Fibroblast of lung (primary cell): ENCODE measurements at regions not wholly inside any gene's neighbourhood (a gene's known extent, or its start where the extent isn't known, plus 50 kb on each side); places are given as distances from the start of the nearest gene placed in this dataset.

Experiments used
- DNase-seq, 2 donors: peaks; one replicate each; pipeline versions ENCODE4 v3.0.0 to v3.0.0-alpha.2; 2010; ENCODE audit warnings: low read depth in 2 of 2
- H2AFZ ChIP-seq: 2 replicates; pipeline ENCODE4 v1.5.1; 2012; ENCODE audit warnings: low read length, control low read depth, inconsistent platforms
- H3K27ac ChIP-seq: 2 replicates; pipeline ENCODE4 v1.5.1; 2011; ENCODE audit warnings: low read length, control low read depth; ENCODE audit not compliant: insufficient read depth
- H3K27me3 ChIP-seq: 2 replicates; pipeline ENCODE4 v1.5.1; 2011; ENCODE audit warnings: mild to moderate bottlenecking, low read length; ENCODE audit not compliant: control insufficient read depth, insufficient read depth
- H3K36me3 ChIP-seq: 2 replicates; pipeline ENCODE4 v1.5.1; 2011; ENCODE audit warnings: low read length; ENCODE audit not compliant: control insufficient read depth, insufficient read depth
- H3K4me1 ChIP-seq: 2 replicates; pipeline ENCODE4 v1.5.1; 2011; ENCODE audit warnings: low read length; ENCODE audit not compliant: control insufficient read depth, insufficient read depth; ENCODE audit errors: extremely low read depth
- H3K4me2 ChIP-seq: 2 replicates; pipeline ENCODE4 v1.5.1; 2011; ENCODE audit warnings: low read length, control low read depth; ENCODE audit not compliant: insufficient read depth; ENCODE audit errors: extremely low read depth
- H3K4me3 ChIP-seq, 4 experiments: fragments of 200-600 bp in 1 of 4; sonication (generic) in 1 of 4; replicated peaks in 1 of 4; 2 replicates each; pipeline ENCODE4 v1.5.1; 2011 to 2016; ENCODE audit warnings: low read length in 4 of 4, low read depth in 3 of 4, mild to moderate bottlenecking in 3 of 4, control low read depth in 2 of 4, inconsistent platforms in 1 of 4, mixed read lengths in 1 of 4; ENCODE audit not compliant: insufficient read depth in 1 of 4; ENCODE audit errors: control extremely low read depth in 1 of 4
- H3K79me2 ChIP-seq: 2 replicates; pipeline ENCODE4 v1.5.1; 2012; ENCODE audit warnings: mild to moderate bottlenecking, low read length, inconsistent platforms; ENCODE audit not compliant: control insufficient read depth, insufficient read depth
- H3K9ac ChIP-seq: 2 replicates; pipeline ENCODE4 v1.5.1; 2011; ENCODE audit warnings: mild to moderate bottlenecking, low read length, control low read depth; ENCODE audit not compliant: insufficient read depth
- H3K9me3 ChIP-seq: 2 replicates; pipeline ENCODE4 v1.5.1; 2012; ENCODE audit warnings: low read depth, low read length; ENCODE audit not compliant: control insufficient read depth, insufficient read depth
- H4K20me1 ChIP-seq: 2 replicates; pipeline ENCODE4 v1.5.1; 2011; ENCODE audit warnings: low read length; ENCODE audit not compliant: control insufficient read depth, insufficient read depth; ENCODE audit errors: extremely low read depth
- EZH2 ChIP-seq: IDR thresholded peaks from 2 replicates; pipeline ENCODE4 v1.5.1; 2012; ENCODE audit warnings: low read length, control low read depth, mild to moderate bottlenecking; ENCODE audit errors: missing control alignments
- TF ChIP-seq, protein P1 (sequence below), 2 donors: IDR thresholded peaks in 1 of 2; conservative IDR thresholded peaks in 1 of 2; 1 replicate in 1 of 2; 2 replicates in 1 of 2; pipeline ENCODE4 v1.5.1; 2011 to 2012; ENCODE audit warnings: low read length in 2 of 2, control low read depth in 1 of 2, inconsistent platforms in 1 of 2, low read depth in 1 of 2, mild to moderate bottlenecking in 1 of 2

DNA sequence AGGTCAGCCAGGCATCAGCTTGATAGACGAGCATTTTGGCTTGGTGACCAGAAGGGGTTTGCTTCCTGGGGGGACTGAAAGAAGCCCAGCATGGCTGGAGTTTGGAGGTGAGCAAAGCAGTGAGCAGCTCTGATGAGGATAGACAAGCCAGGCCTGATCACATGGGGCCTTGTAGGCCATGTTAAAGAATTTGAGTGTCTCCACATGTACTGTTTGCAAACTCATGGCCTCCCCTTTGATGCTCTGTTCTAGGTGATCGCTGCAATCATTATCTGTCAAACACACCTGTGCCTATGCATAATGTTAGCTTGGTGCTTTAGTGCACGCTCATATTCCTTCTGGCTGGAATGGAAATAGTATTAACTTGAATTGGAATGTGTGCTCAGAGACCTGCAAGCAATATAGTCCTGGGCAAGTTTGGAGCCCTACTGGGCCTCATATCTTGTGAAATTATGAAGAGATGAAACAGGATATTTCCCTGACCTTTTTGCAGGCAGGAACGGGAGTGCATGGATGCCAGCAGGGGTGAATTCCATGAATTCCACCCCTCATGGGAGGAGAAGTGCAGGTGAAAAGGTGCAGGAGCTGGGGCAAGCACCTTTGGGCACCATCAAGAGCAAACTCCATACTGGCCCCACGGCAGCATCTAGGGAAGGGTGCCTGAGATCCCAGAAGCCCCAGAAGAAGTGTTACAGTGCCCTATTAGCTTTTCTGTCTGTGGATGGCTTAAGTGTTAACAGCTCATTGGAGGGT, 480.5 kb downstream of the EPM2A start:
- H3K4me3 ChIP-seq: no peak overlapping the region
- H3K4me2 ChIP-seq: no peak overlapping the region
- H3K4me1 ChIP-seq: no peaks in the 10 kb centered on the region
- H4K20me1 ChIP-seq: no peaks in the 10 kb centered on the region
- TF ChIP-seq, protein P1, sequence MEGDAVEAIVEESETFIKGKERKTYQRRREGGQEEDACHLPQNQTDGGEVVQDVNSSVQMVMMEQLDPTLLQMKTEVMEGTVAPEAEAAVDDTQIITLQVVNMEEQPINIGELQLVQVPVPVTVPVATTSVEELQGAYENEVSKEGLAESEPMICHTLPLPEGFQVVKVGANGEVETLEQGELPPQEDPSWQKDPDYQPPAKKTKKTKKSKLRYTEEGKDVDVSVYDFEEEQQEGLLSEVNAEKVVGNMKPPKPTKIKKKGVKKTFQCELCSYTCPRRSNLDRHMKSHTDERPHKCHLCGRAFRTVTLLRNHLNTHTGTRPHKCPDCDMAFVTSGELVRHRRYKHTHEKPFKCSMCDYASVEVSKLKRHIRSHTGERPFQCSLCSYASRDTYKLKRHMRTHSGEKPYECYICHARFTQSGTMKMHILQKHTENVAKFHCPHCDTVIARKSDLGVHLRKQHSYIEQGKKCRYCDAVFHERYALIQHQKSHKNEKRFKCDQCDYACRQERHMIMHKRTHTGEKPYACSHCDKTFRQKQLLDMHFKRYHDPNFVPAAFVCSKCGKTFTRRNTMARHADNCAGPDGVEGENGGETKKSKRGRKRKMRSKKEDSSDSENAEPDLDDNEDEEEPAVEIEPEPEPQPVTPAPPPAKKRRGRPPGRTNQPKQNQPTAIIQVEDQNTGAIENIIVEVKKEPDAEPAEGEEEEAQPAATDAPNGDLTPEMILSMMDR (conservative IDR thresholded peaks at IDR 0.05 in 1 of 2, IDR thresholded peaks at IDR 0.05 in 1 of 2; ENCODE audit: low read depth in 1 of 2, low read length in 2 of 2): no peak
- no peak for TF ChIP-seq EZH2
- no peaks in the 10 kb centered on the region for H3K27me3 ChIP-seq
- H3K9me3 ChIP-seq: no peaks in the 10 kb centered on the region
- no peak for DNase-seq
- H2AFZ ChIP-seq: no peak overlapping the region
- no peak overlapping the region for H3K9ac ChIP-seq
- H3K36me3 ChIP-seq: no peaks in the 10 kb centered on the region
- H3K79me2 ChIP-seq: no peaks in the 10 kb centered on the region
- H3K27ac ChIP-seq: no peak overlapping the region

DNA sequence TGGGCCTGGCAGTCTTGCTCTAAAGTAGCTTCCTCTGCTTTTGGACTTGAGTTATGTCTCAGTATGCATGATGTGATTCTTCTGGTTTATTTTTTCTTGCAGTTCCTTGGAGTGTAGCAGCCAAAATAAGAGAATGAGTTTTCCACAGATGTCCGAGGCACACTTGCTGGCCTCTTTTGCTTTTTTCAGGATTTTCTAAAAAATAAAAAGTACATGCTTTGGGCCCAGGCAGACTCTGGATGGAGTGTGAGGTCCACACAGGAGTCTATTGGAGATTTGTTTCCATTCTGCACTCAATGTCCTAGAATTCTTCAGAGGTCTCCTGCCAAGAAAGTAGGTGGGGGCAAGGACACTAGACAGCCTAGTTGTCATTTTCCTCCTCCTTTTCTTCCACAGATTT, 477.6 kb downstream of the EPM2A start:
- H3K4me3 ChIP-seq: no peak overlapping the region
- TF ChIP-seq EZH2: no peak
- TF ChIP-seq, protein P1 (conservative IDR thresholded peaks at IDR 0.05 in 1 of 2, IDR thresholded peaks at IDR 0.05 in 1 of 2; ENCODE audit: low read depth in 1 of 2, low read length in 2 of 2): no peak
- no peak for DNase-seq
- no peaks in the 10 kb centered on the region for H3K4me1 ChIP-seq
- no peak overlapping the region for H3K27ac ChIP-seq
- no peaks in the 10 kb centered on the region for H4K20me1 ChIP-seq
- H3K27me3 ChIP-seq: no peaks in the 10 kb centered on the region
- H3K9me3 ChIP-seq: no peaks in the 10 kb centered on the region
- no peak overlapping the region for H3K4me2 ChIP-seq
- H3K9ac ChIP-seq: no peak overlapping the region
- no peaks in the 10 kb centered on the region for H3K79me2 ChIP-seq
- H3K36me3 ChIP-seq: no peaks in the 10 kb centered on the region
- H2AFZ ChIP-seq: no peak overlapping the region

DNA sequence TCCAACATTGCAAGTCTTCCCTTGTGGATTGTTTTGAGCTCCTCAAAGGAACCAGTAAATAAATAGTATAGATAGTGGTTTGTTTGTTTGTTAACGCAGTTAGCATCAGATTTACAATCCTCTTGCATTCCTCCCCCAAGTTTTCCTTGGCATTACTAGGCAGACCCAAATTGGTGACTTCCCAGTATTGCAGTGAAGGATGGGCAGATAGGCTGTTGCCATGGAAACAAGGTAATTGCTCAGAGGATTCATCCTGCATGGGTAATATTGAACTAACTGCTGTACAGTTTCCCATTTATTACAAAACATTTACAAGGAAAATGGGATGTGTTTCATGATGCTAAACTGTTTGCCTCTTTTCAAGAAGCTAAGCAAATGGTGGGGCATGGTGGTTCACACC, 477.2 kb downstream of the EPM2A start:
- TF ChIP-seq, protein P1 (conservative IDR thresholded peaks at IDR 0.05 in 1 of 2, IDR thresholded peaks at IDR 0.05 in 1 of 2; ENCODE audit: low read depth in 1 of 2, low read length in 2 of 2): no peak
- TF ChIP-seq EZH2: no peak
- no peak overlapping the region for H2AFZ ChIP-seq
- no peaks in the 10 kb centered on the region for H3K36me3 ChIP-seq
- no peaks in the 10 kb centered on the region for H3K27me3 ChIP-seq
- no peak overlapping the region for H3K27ac ChIP-seq
- H3K79me2 ChIP-seq: no peaks in the 10 kb centered on the region
- no peaks in the 10 kb centered on the region for H3K9me3 ChIP-seq
- H3K4me1 ChIP-seq: no peaks in the 10 kb centered on the region
- no peak overlapping the region for H3K4me2 ChIP-seq
- H3K4me3 ChIP-seq: no peak overlapping the region
- no peak for DNase-seq
- no peaks in the 10 kb centered on the region for H4K20me1 ChIP-seq
- H3K9ac ChIP-seq: no peak overlapping the region
